Uterus (tissue), 2 donors: ENCODE measurements at regions not wholly inside any gene's neighbourhood (a gene's known extent, or its start where the extent isn't known, plus 50 kb on each side); places are given as distances from the start of the nearest gene placed in this dataset.

Source experiments
- CTCF ChIP-seq, 4 experiments: fragments of 200-600 bp in 2 of 4; fragments of 450-650 bp in 2 of 4; sonication (generic) in 2 of 4; IDR thresholded peaks; one replicate each; pipeline ENCODE4 v1.5.1; 2016 to 2019; ENCODE audit warnings: antibody characterized with exemption in 4 of 4, mild to moderate bottlenecking in 2 of 4, moderate library complexity in 1 of 4
- POLR2A ChIP-seq, 2 donors: fragments of 450-650 bp; IDR thresholded peaks; one replicate each; pipeline ENCODE4 v1.6.1; 2016; ENCODE audit warnings: antibody characterized with exemption in 2 of 2, mild to moderate bottlenecking in 1 of 2, moderate library complexity in 1 of 2

DNA sequence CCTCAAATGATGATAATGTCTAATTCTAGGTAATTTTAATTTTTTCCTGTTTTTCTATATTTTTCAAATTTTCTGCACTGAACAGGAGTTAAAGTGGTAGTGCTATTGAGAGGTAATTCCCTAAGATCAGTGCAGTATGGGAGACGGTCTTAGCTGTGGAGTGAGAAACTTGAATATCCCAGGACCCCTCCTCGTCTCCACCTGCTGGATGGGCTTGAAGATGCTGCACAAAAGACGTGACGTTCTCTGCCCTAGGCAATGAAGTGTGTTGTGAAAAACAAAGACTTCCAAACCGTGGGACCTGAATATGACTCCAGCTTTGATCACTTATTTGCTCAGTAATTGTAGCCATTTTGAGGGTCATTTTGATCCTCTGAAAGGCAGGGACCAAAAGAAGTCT lies 298.1 kb downstream of the VRK1 start:
- TF ChIP-seq CTCF (IDR thresholded peaks at IDR 0.05) (no peak), POLR2A (IDR thresholded peaks at IDR 0.05) (no peak)
